HCT116 (cell line): ENCODE measurements at regions not wholly inside any gene's neighbourhood (a gene's known extent, or its start where the extent isn't known, plus 50 kb on each side); places are given as distances from the start of the nearest gene placed in this dataset.

ENCODE experiments used
- ATAC-seq: fragments of 200-7000 bp; cut with Tn5 transposase; 2 replicates; pipeline ENCODE4 v1.9.1; 2020; ENCODE audit warnings: mild to moderate bottlenecking, moderate library complexity
- BruUV-seq: library from RNA; stranded (reverse); fragments of 400-500 nt; replicated peaks from 2 replicates; lab custom pipeline; 2021; lab: Mats Ljungman, UMichigan
- CTCF ChIA-PET: fragments of 300-600 bp; sonication (Branson Sonifier 250); formaldehyde crosslinking; loops from one replicate; lab custom pipeline; 2021; ENCODE audit warnings: antibody characterized with exemption; lab: Charles Lee
- POLR2A ChIA-PET: fragments of 300-600, 350-600 bp; sonication (Branson Sonifier 250); formaldehyde crosslinking; loops from one replicate; lab custom pipeline; 2021; ENCODE audit warnings: antibody characterized with exemption; lab: Charles Lee
- RAD21 ChIA-PET, 2 experiments: fragments of 300-600 bp; sonication (Branson Sonifier 250); formaldehyde crosslinking; loops; one replicate each; lab custom pipeline; 2023; ENCODE audit warnings: low total read pairs in 2 of 2; ENCODE audit not compliant: uncharacterized antibody in 2 of 2, unreplicated experiment in 2 of 2, low non-redundant PET in 1 of 2; lab: Charles Lee
- DNase-seq: peaks from one replicate; pipeline ENCODE4 v3.0.0-alpha.2; 2010; ENCODE audit warnings: low read depth, low spot score
- H2AFZ ChIP-seq: fragments of 200-600 bp; shearing (Covaris generic), sonication (generic); 2 replicates; pipeline ENCODE4 v1.6.1; 2017; ENCODE audit warnings: low read depth, mixed run types, mixed read lengths, antibody characterized with exemption, low read length; ENCODE audit not compliant: poor library complexity, severe bottlenecking
- H3K27ac ChIP-seq: 2 replicates; pipeline ENCODE4 v1.5.1; 2012; ENCODE audit warnings: low read depth, low read length
- H3K27me3 ChIP-seq: fragments of 200-600 bp; sonication (generic); 2 replicates; pipeline ENCODE4 v1.6.1; 2016; ENCODE audit warnings: mixed run types, low read length, mixed read lengths; ENCODE audit not compliant: insufficient read depth
- H3K36me3 ChIP-seq, 2 experiments: fragments of 200-500 bp in 1 of 2; fragments of 200-600 bp in 1 of 2; sonication (Bioruptor generic) in 1 of 2; sonication (generic) in 1 of 2; 2 replicates each; pipeline versions ENCODE4 v1.5.1 to v1.6.1; 2014 to 2016; ENCODE audit warnings: low read length in 2 of 2, inconsistent platforms in 1 of 2, mixed read lengths in 1 of 2, mixed run types in 1 of 2; ENCODE audit not compliant: insufficient read depth in 2 of 2, control insufficient read depth in 1 of 2
- H3K4me1 ChIP-seq, 2 experiments: fragments of 200-600 bp in 1 of 2; sonication (generic) in 1 of 2; 2 replicates each; pipeline versions ENCODE4 v1.5.1 to v1.6.1; 2012 to 2017; ENCODE audit warnings: low read length in 2 of 2, inconsistent platforms in 1 of 2, mild to moderate bottlenecking in 1 of 2, mixed read lengths in 1 of 2, mixed run types in 1 of 2, moderate library complexity in 1 of 2; ENCODE audit not compliant: insufficient read depth in 2 of 2, control insufficient read depth in 1 of 2
- H3K4me2 ChIP-seq: fragments of 200-600 bp; sonication (generic); 2 replicates; pipeline ENCODE4 v1.6.1; 2017; ENCODE audit warnings: mixed run types, low read length, mixed read lengths
- H3K4me3 ChIP-seq, 2 experiments: fragments of 200-600 bp in 1 of 2; sonication (generic) in 1 of 2; replicated peaks in 1 of 2; 2 replicates each; pipeline ENCODE4 v1.5.1; 2011 to 2016; ENCODE audit warnings: low read length in 2 of 2, control low read depth in 1 of 2, low read depth in 1 of 2, mild to moderate bottlenecking in 1 of 2, mixed read lengths in 1 of 2, mixed run types in 1 of 2
- H3K79me2 ChIP-seq: fragments of 200-600 bp; sonication (generic); 2 replicates; pipeline ENCODE4 v1.6.1; 2017; ENCODE audit warnings: mild to moderate bottlenecking, mixed run types, low read length, moderate library complexity, mixed read lengths; ENCODE audit not compliant: insufficient read depth
- H3K9ac ChIP-seq: fragments of 200-600 bp; sonication (generic); 2 replicates; pipeline ENCODE4 v1.6.1; 2016; ENCODE audit warnings: low read length, mixed read lengths
- H3K9me2 ChIP-seq: fragments of 200-600 bp; sonication (generic), shearing (Covaris generic); 2 replicates; pipeline ENCODE4 v1.6.1; 2017; ENCODE audit warnings: mixed run types, mild to moderate bottlenecking, moderate library complexity; ENCODE audit not compliant: insufficient read depth
- H3K9me3 ChIP-seq, 2 experiments: fragments of 200-500 bp in 1 of 2; fragments of 200-600 bp in 1 of 2; sonication (Bioruptor generic) in 1 of 2; sonication (generic) in 1 of 2; 2 replicates each; pipeline ENCODE4 v1.6.1; 2014 to 2017; ENCODE audit warnings: low read length in 2 of 2, mixed read lengths in 2 of 2, inconsistent platforms in 1 of 2, low read depth in 1 of 2, mild to moderate bottlenecking in 1 of 2, mixed run types in 1 of 2, moderate library complexity in 1 of 2; ENCODE audit not compliant: control insufficient read depth in 1 of 2, insufficient read depth in 1 of 2
- H4K20me1 ChIP-seq: fragments of 200-600 bp; sonication (generic), shearing (Covaris generic); 2 replicates; pipeline ENCODE4 v1.6.1; 2017; ENCODE audit warnings: mixed run types, mild to moderate bottlenecking, moderate library complexity; ENCODE audit not compliant: insufficient read depth
- CBX3 ChIP-seq: IDR thresholded peaks from 2 replicates; pipeline ENCODE4 v1.6.1; 2012; ENCODE audit warnings: low read depth
- CEBPB ChIP-seq: IDR thresholded peaks from 2 replicates; pipeline ENCODE4 v1.6.1; 2012; ENCODE audit warnings: low read depth
- EGR1 ChIP-seq: IDR thresholded peaks from 2 replicates; pipeline ENCODE4 v1.6.1; 2012; ENCODE audit warnings: low read depth
- EZH2phosphoT487 ChIP-seq: fragments of 200-600 bp; IDR thresholded peaks from 2 replicates; pipeline ENCODE4 v1.6.1; 2018; ENCODE audit warnings: antibody characterized with exemption, borderline replicate concordance
- FOSL1 ChIP-seq: IDR thresholded peaks from 2 replicates; pipeline ENCODE4 v1.6.1; 2012; ENCODE audit warnings: low read depth
- JUND ChIP-seq: IDR thresholded peaks from 2 replicates; pipeline ENCODE4 v1.6.1; 2012
- POLR2A ChIP-seq: IDR thresholded peaks from 2 replicates; pipeline ENCODE4 v1.7.0; 2011; ENCODE audit warnings: borderline replicate concordance; ENCODE audit not compliant: insufficient read depth, insufficient read length; ENCODE audit errors: extremely low read depth
- RAD21 ChIP-seq: IDR thresholded peaks from 2 replicates; pipeline ENCODE4 v1.6.1; 2012; ENCODE audit warnings: low read depth, mild to moderate bottlenecking
- YY1 ChIP-seq: IDR thresholded peaks from 2 replicates; pipeline ENCODE4 v1.6.1; 2011; ENCODE audit warnings: low read length, low read depth, moderate library complexity, mild to moderate bottlenecking; ENCODE audit not compliant: insufficient replicate concordance; ENCODE audit errors: extremely low read depth
- ZNF274 ChIP-seq: fragments of 200-500 bp; sonication (Bioruptor generic); IDR thresholded peaks from 2 replicates; pipeline ENCODE4 v1.6.1; 2014; ENCODE audit warnings: mild to moderate bottlenecking, low read depth, low read length, inconsistent platforms
- intact Hi-C: fragments of 100-400 bp; cut with micrococcal nuclease; formaldehyde crosslinking; loops from 2 replicates; pipeline ENCODE4 v1.10.0; 2022
- TF ChIP-seq, protein P1 (sequence below): IDR thresholded peaks from 2 replicates; pipeline ENCODE4 v1.6.1; 2012
- TF ChIP-seq, protein P2 (sequence below): IDR thresholded peaks from 2 replicates; pipeline ENCODE4 v1.6.1; 2012

GRCh38 chr2:12955864-12956263 is 239.1 kb downstream of the TRIB2 start (continued):
- TF ChIP-seq FOSL1 = no peak
- no peak for TF ChIP-seq RAD21
- TF ChIP-seq, protein P1, sequence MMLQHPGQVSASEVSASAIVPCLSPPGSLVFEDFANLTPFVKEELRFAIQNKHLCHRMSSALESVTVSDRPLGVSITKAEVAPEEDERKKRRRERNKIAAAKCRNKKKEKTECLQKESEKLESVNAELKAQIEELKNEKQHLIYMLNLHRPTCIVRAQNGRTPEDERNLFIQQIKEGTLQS = no peak
- TF ChIP-seq, all 23 proteins: peak for 0

DNA sequence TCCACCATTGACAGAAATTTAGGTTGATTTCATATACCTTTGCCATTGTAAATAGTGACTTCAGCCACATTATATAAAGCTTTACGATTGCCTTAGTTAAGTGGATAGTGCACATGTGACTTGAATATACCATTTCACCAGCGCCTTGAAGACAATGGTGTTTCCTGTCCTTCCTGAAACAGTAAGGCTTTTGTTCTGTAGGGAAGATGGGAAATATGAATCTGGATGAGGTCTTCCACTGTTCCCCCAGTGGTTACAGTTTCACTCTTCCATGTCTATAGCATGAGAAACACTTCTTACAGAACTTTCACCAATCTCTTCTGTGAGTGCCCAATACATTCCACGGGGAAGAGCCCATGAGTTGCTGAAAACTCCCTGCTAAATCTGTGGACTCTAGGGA is 240.5 kb downstream of the TRIB2 start:
- no peak for TF ChIP-seq EZH2phosphoT487
- no peak for TF ChIP-seq ZNF274
- no peak for TF ChIP-seq POLR2A
- TF ChIP-seq RAD21 = no peak
- TF ChIP-seq, protein P2, sequence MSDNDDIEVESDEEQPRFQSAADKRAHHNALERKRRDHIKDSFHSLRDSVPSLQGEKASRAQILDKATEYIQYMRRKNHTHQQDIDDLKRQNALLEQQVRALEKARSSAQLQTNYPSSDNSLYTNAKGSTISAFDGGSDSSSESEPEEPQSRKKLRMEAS = no peak
- TF ChIP-seq YY1 = no peak
- no peak for TF ChIP-seq FOSL1
- no peak for TF ChIP-seq CBX3
- no peak for TF ChIP-seq JUND
- no peak for TF ChIP-seq CEBPB
- TF ChIP-seq EGR1 = no peak
- TF ChIP-seq, protein P1 = no peak
- no peaks in the 10 kb centered on the region for H3K36me3 ChIP-seq
- intact Hi-C loops = no loop called here
- RAD21 ChIA-PET = no interaction called here
- DNase-seq = no peak
- ATAC-seq = no peak
- H3K9ac ChIP-seq = no peak overlapping the region
- no peaks in the 10 kb centered on the region for H3K9me2 ChIP-seq
- H3K9me3 ChIP-seq = no peaks in the 10 kb centered on the region
- no peaks in the 10 kb centered on the region for H4K20me1 ChIP-seq
- H3K27me3 ChIP-seq = no peaks in the 10 kb centered on the region
- H3K4me3 ChIP-seq = no peak overlapping the region
- H2AFZ ChIP-seq = no peak overlapping the region
- no peak overlapping the region for H3K4me2 ChIP-seq
- POLR2A ChIA-PET = no interaction called here
- no TSS peak for BruUV-seq
- no peaks in the 10 kb centered on the region for H3K4me1 ChIP-seq
- no peaks in the 10 kb centered on the region for H3K79me2 ChIP-seq
- CTCF ChIA-PET = no interaction called here
- H3K27ac ChIP-seq = no peak overlapping the region
